Natural killer cell (primary cell): ENCODE measurements at regions not wholly inside any gene's neighbourhood (a gene's known extent, or its start where the extent isn't known, plus 50 kb on each side); places are given as distances from the start of the nearest gene placed in this dataset.
A peak's percentile ranks its signal among the peaks of the same experiment; 100 is the strongest.

ENCODE experiments used
- ATAC-seq, 3 donors: fragments of 150-1000 bp in 2 of 3; fragments of 200-7000 bp in 1 of 3; cut with Tn5 transposase; 1 replicate in 1 of 3; 2 replicates in 2 of 3; pipeline ENCODE4 v1.10.0; 2021; ENCODE audit warnings: mild to moderate bottlenecking in 2 of 3, moderate library complexity in 2 of 3
- DNase-seq, 2 donors: peaks; one replicate each; pipeline versions ENCODE4 v3.0.0 to v3.0.0-alpha.2; 2013 to 2021; ENCODE audit warnings: mixed read lengths in 1 of 2
- H3K27ac ChIP-seq: one replicate; pipeline ENCODE4 v1.5.1; 2013; ENCODE audit warnings: mild to moderate bottlenecking, low read length
- H3K27me3 ChIP-seq: one replicate; pipeline ENCODE4 v1.6.1; 2013; ENCODE audit warnings: low read length; ENCODE audit not compliant: control insufficient read depth, insufficient read depth
- H3K36me3 ChIP-seq: one replicate; pipeline ENCODE4 v1.6.1; 2013; ENCODE audit warnings: low read length; ENCODE audit not compliant: control insufficient read depth, insufficient read depth
- H3K4me1 ChIP-seq: one replicate; pipeline ENCODE4 v1.6.1; 2013; ENCODE audit warnings: low read length; ENCODE audit not compliant: control insufficient read depth, insufficient read depth
- H3K4me3 ChIP-seq: one replicate; pipeline ENCODE4 v1.5.1; 2013; ENCODE audit warnings: low read length
- H3K9me3 ChIP-seq: one replicate; pipeline ENCODE4 v1.6.1; 2013; ENCODE audit warnings: low read length; ENCODE audit not compliant: control insufficient read depth, insufficient read depth
- H3K27ac Mint-ChIP-seq, 2 donors: one replicate each; pipeline ENCODE4 v1.8.0; 2022; ENCODE audit warnings: mild to moderate bottlenecking in 2 of 2, mixed read lengths in 2 of 2, moderate library complexity in 1 of 2
- H3K27me3 Mint-ChIP-seq, 2 donors: one replicate each; pipeline ENCODE4 v1.8.0; 2022; ENCODE audit warnings: low read depth in 2 of 2, mixed read lengths in 2 of 2
- H3K36me3 Mint-ChIP-seq: one replicate; pipeline ENCODE4 v1.8.0; 2022; ENCODE audit warnings: mixed read lengths
- H3K4me1 Mint-ChIP-seq, 2 donors: one replicate each; pipeline ENCODE4 v1.8.0; 2022; ENCODE audit warnings: mixed read lengths in 2 of 2
- H3K4me3 Mint-ChIP-seq: one replicate; pipeline ENCODE4 v1.8.0; 2022; ENCODE audit warnings: mild to moderate bottlenecking, moderate library complexity, mixed read lengths
- H3K9me3 Mint-ChIP-seq, 2 donors: one replicate each; pipeline ENCODE4 v1.8.0; 2022; ENCODE audit warnings: mixed read lengths in 2 of 2
- CTCF ChIP-seq: fragments of 200-600 bp; IDR thresholded peaks from one replicate; pipeline ENCODE4 v1.8.0; 2022; ENCODE audit warnings: antibody characterized with exemption
- WGBS: methylation state at CpG from one replicate; pipeline ENCODE4 v1.1.7; 2013; ENCODE audit warnings: missing lambda C conversion rate; ENCODE audit not compliant: insufficient coverage; 5-methylcytosine and 5-hydroxymethylcytosine counted together
- intact Hi-C: fragments of 100-400 bp; cut with micrococcal nuclease; formaldehyde crosslinking; loops from one replicate; pipeline ENCODE4 v1.14.2; 2022

- H3K27ac Mint-ChIP-seq: no peak overlapping the region
- Histone ChIP-seq H3K27ac (no peak overlapping the region), H3K4me3 (no peak overlapping the region), H3K9me3 (no peaks in the 10 kb centered on the region), H3K27me3 (no peaks in the 10 kb centered on the region), H3K4me1 (no peaks in the 10 kb centered on the region), H3K36me3 (no peaks in the 10 kb centered on the region)
- TF ChIP-seq CTCF: no peak
- no peak for ATAC-seq
- WGBS: 83% methylated on average over 6 of the region's 6 CpGs
- intact Hi-C loops: no loop called here
- no peaks in the 10 kb centered on the region for H3K4me1 Mint-ChIP-seq
- no peak overlapping the region for H3K4me3 Mint-ChIP-seq
- no peak for DNase-seq
- peaks cover 6 to 7% of the 10 kb centered on the region in 2 donors for H3K27me3 Mint-ChIP-seq
- H3K36me3 Mint-ChIP-seq: no peaks in the 10 kb centered on the region
- no peaks in the 10 kb centered on the region for H3K9me3 Mint-ChIP-seq
These were observed 65.5 kb downstream of the RASL11A start for GRCh38 chr13:27336014-27336673.

- Mint-ChIP-seq H3K4me3 (no peak overlapping the region), H3K9me3 (no peaks in the 10 kb centered on the region), H3K27me3 (peaks cover 5% of the 10 kb centered on the region in 2 donors), H3K27ac (no peak overlapping the region), H3K36me3 (no peaks in the 10 kb centered on the region), H3K4me1 (no peaks in the 10 kb centered on the region)
- Histone ChIP-seq H3K36me3 (no peaks in the 10 kb centered on the region), H3K4me3 (no peak overlapping the region), H3K9me3 (no peaks in the 10 kb centered on the region), H3K27me3 (no peaks in the 10 kb centered on the region), H3K4me1 (no peaks in the 10 kb centered on the region), H3K27ac (no peak overlapping the region)
- ATAC-seq (peak in 1 of 3 donors; percentile 38), DNase-seq (no peak)
- WGBS: 79% methylated on average over 1 of the region's 1 CpG
- intact Hi-C loops: no loop called here
- TF ChIP-seq CTCF: no peak
These were observed 67.6 kb downstream of the RASL11A start for GRCh38 chr13:27338207-27338606.

GRCh38 chr13:27338816-27339215 lies 68.2 kb downstream of the RASL11A start:
- peaks cover 5% of the 10 kb centered on the region in 2 donors for H3K27me3 Mint-ChIP-seq
- Histone ChIP-seq H3K4me3 (no peak overlapping the region), H3K9me3 (no peaks in the 10 kb centered on the region), H3K27me3 (no peaks in the 10 kb centered on the region), H3K4me1 (no peaks in the 10 kb centered on the region), H3K27ac (no peak overlapping the region), H3K36me3 (no peaks in the 10 kb centered on the region)
- no peak overlapping the region for H3K4me3 Mint-ChIP-seq
- ATAC-seq (no peak), DNase-seq (peak in 1 of 2 donors; percentile 14)
- H3K27ac Mint-ChIP-seq: no peak overlapping the region
- TF ChIP-seq CTCF: no peak
- H3K36me3 Mint-ChIP-seq: no peaks in the 10 kb centered on the region
- H3K9me3 Mint-ChIP-seq: no peaks in the 10 kb centered on the region
- WGBS: 86% methylated on average over 7 of the region's 8 CpGs
- intact Hi-C loops: no loop called here
- H3K4me1 Mint-ChIP-seq: no peaks in the 10 kb centered on the region

GRCh38 chr13:27339299-27339698 lies 68.7 kb downstream of the RASL11A start:
- Mint-ChIP-seq H3K27ac (no peak overlapping the region), H3K4me1 (no peaks in the 10 kb centered on the region), H3K4me3 (no peak overlapping the region), H3K27me3 (peaks cover 5% of the 10 kb centered on the region in 2 donors), H3K9me3 (no peaks in the 10 kb centered on the region), H3K36me3 (no peaks in the 10 kb centered on the region)
- intact Hi-C loops: no loop called here
- no peaks in the 10 kb centered on the region for H3K4me1 ChIP-seq
- TF ChIP-seq CTCF: peak; percentile 41
- 25% methylated on average over 6 of the region's 6 CpGs for WGBS
- H3K36me3 ChIP-seq: no peaks in the 10 kb centered on the region
- no peaks in the 10 kb centered on the region for H3K9me3 ChIP-seq
- no peak overlapping the region for H3K27ac ChIP-seq
- H3K27me3 ChIP-seq: no peaks in the 10 kb centered on the region
- peak in 1 of 2 donors; percentile 65 for DNase-seq
- ATAC-seq: peak in 2 of 3 donors; percentile 43 to 69
- H3K4me3 ChIP-seq: no peak overlapping the region
